ENCODE measurements at regions not wholly inside any gene's neighbourhood (a gene's known extent, or its start where the extent isn't known, plus 50 kb on each side); places are given as distances from the start of the nearest gene placed in this dataset.
"Not testable (repeated sequence)": the region's sequence is repeated elsewhere in the genome, so short reads cannot be mapped to it uniquely, and the experiment has no call there.

- DNase-seq (ENCODE audit: low spot score) = no peak
Observed at GRCh38 chr10:83518779-83519178, 620.5 kb upstream of the GHITM start.

DNA sequence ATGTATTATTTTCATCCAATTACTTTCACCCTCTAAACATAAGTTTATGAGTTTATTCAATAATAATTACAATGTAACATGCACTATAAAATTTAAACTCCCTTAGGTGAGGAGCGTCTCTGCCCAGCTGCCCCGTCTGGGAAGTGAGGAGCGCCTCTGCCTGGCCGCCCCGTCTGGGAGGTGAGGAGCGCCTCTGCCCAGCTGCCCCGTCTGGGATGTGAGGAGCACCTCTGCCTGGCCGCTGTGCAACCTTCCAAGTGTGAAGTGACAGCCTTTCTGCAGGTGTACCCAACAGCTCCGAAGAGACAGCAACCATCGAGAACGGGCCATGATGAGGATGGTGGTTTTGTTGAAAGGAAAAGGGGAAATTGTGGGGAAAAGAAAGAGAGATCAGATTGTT, 618.9 kb upstream of the GHITM start:
- not testable (repeated sequence) for DNase-seq (ENCODE audit: low spot score)

DNA sequence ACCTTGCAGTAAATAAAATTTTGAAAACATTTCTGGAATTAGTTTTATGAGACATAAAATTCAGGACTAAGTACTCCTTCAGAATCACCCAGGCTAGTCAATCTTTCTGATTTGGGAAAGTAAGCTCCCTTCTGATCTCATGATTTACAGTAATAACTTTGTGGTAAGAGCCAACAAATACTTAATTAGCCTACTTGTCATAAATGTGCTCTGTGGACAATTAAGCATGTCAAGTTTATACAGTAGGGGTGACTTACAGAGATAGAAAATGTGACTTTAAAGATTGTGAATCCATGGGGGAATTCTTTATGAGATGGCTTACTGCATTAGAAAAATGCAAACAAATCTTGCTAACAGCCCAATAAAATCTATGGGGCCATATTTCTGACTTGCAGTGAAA, 616.9 kb upstream of the GHITM start:
- no peak for DNase-seq (ENCODE audit: low spot score)

GRCh38 chr10:83522881-83523386, 616.4 kb upstream of the GHITM start:
- no peak for DNase-seq (ENCODE audit: low spot score)

DNA sequence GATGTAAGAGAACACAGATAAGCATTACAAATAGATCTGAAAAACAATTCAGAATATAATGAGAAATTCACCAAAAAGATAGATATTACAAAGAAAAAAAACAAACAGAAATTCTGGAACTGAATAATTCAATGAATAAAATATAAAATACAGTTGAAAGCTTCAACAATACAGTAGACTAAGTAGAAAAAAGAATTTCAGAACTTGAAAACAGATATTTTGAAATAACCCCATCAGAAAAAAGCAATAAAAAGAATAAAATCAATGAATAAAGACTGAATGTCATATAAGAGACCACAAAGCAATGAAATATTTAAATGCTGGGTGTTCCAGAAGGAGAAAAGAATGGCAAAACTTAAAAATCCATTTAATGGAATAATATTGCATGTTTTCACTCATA, 611.4 kb upstream of the GHITM start:
- DNase-seq (ENCODE audit: low spot score) = no peak

GRCh38 chr10:83533290-83533689, 606.0 kb upstream of the GHITM start:
- DNase-seq (ENCODE audit: low spot score) = no peak

DNA sequence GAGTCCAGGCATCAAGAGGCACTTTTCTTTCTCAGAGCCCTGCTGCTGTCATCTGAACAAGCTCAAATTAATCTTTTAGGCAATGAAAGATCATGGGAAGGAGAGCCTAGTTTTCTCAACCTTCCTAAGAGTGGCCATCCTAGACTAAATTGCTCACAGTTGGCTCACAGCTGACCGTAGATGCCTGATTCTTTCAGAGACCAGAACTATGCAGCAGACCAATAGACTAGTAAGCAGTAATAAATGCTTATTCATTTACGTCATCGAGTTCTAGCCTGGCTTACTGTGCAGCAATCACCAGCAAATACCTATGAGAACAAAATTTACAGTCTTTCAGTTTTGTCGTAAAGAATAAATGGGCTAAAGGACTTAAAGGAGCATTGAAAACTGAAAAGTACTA, 602.9 kb upstream of the GHITM start:
- no peak for DNase-seq (ENCODE audit: low spot score)

GRCh38 chr10:83538047-83538446, 601.3 kb upstream of the GHITM start:
- no peak for DNase-seq (ENCODE audit: low spot score)

GRCh38 chr10:83539528-83540308, 599.6 kb upstream of the GHITM start:
- DNase-seq (ENCODE audit: low spot score) = no peak

GRCh38 chr10:83541046-83541445, 598.3 kb upstream of the GHITM start:
- no peak for DNase-seq (ENCODE audit: low spot score)

- DNase-seq (ENCODE audit: low spot score) = no peak
Observed at GRCh38 chr10:83542774-83543411, 596.4 kb upstream of the GHITM start.

- DNase-seq (ENCODE audit: low spot score) = no peak
Observed at GRCh38 chr10:83543691-83544462, 595.4 kb upstream of the GHITM start.

DNA sequence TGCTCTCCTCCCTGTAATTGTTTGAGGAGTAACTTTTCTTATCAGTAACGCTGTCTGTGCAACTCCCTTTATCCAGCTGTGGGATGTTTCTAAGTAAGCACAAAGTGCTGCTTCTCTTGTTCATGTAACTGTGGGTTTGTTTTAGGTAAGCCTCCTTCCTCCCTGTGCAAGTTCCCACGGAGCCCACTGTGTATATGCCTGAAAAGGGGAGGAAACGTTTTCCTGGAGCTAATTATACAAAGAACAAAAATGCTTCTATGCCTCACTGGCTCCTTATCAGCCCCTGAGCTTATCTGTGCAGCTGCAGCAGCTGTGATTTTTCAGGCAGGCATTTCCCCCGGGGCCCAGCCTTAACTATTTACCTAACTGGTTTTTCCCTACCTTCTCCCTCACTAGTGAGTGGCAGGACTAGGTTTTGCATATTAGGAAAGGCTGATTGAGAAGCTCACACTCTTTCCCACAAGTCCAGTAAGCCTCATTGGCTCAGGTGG, 593.4 kb upstream of the GHITM start:
- DNase-seq (ENCODE audit: low spot score) = no peak

- DNase-seq (ENCODE audit: low spot score) = not testable (repeated sequence)
Observed at GRCh38 chr10:83551190-83551589, 588.1 kb upstream of the GHITM start.

DNA sequence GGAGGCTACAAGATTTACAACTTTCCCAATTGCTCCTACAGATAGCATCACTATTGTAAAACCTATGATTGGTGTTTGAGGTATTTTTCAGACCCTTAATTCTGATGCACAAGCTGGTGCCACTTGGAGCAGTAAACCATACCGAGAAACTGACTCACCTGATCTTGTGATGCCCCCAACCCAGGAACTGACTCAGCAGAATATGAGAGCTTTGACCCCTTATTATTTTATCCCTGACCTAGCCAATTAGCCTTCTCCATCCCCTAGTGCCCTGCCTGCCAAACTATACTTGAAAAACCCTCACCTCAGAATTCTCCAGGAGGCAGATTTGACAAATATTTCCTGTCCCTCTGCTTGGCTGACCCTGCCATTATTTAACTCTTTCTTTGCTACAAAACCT, 585.9 kb upstream of the GHITM start:
- DNase-seq (ENCODE audit: low spot score) = no peak

- DNase-seq (ENCODE audit: low spot score) = no peak
Observed at GRCh38 chr10:83555264-83555663, 584.0 kb upstream of the GHITM start.

- DNase-seq (ENCODE audit: low spot score) = no peak
Observed at GRCh38 chr10:83562381-83562780, 576.9 kb upstream of the GHITM start.

- DNase-seq (ENCODE audit: low spot score) = no peak
Observed at GRCh38 chr10:83564889-83565588, 574.3 kb upstream of the GHITM start.

- no peak for DNase-seq (ENCODE audit: low spot score)
Observed at GRCh38 chr10:83572036-83572435, 567.3 kb upstream of the GHITM start.

DNA sequence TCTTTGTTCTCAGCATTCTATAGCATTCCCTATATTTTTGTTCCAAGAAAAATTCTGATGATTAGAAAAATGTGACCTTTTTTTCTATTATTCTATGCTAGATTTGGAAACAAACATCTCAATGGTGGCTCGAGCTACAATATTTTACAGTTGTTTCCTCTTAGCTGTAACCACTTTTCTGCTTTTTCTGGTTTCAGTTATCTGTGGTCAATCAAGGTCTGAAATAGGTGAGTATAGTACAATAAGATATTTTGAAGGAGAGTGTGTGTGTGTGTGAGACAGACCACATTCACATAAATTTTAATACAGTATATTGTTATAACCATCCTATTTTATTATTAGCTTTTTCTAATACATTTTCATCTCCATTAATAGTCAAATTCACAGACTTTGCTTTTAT, 564.5 kb upstream of the GHITM start:
- no peak for DNase-seq (ENCODE audit: low spot score)

DNA sequence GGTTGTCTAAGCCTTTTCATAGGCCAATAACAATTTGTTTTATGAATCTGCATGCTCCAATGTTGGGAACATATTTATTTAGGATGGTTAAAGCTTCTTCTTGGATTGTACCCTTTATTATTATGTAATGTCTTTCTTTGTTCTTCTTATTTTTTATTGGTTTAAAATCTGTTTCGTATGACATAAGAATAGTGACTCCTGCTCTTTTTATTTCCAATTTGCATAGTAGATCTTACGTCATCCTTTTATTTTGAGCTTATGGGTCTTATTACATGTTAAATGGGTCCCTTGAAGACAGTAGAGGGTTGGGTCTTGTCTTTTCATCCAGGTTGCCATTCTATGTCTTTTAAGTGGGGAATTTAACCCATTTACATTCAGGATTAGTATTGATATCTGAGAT, 561.9 kb upstream of the GHITM start:
- DNase-seq (ENCODE audit: low spot score) = no peak

Data from CD4-positive, alpha-beta T cell treated with Interleukin-6 at 100 ng/mL for 8 hours (primary cell).